Chondrocyte (in vitro differentiated cells): ENCODE measurements at regions not wholly inside any gene's neighbourhood (a gene's known extent, or its start where the extent isn't known, plus 50 kb on each side); places are given as distances from the start of the nearest gene placed in this dataset.

Experiments
- DNase-seq: peaks from one replicate; pipeline ENCODE4 v3.0.0; 2021; ENCODE audit warnings: mixed read lengths, low spot score
- H3K27ac Mint-ChIP-seq: one replicate; pipeline ENCODE4 v1.8.0; 2021; ENCODE audit warnings: mild to moderate bottlenecking, moderate library complexity, mixed read lengths; ENCODE audit not compliant: unreplicated experiment
- H3K27me3 Mint-ChIP-seq: 2 replicates; pipeline ENCODE4 v1.8.0; 2021; ENCODE audit warnings: low read depth, mixed read lengths
- H3K36me3 Mint-ChIP-seq: 2 replicates; pipeline ENCODE4 v1.8.0; 2021; ENCODE audit warnings: low read depth, mixed read lengths
- H3K4me1 Mint-ChIP-seq: 2 replicates; pipeline ENCODE4 v1.8.0; 2021; ENCODE audit warnings: low read depth, mild to moderate bottlenecking, mixed read lengths
- H3K4me3 Mint-ChIP-seq: one replicate; pipeline ENCODE4 v1.8.0; 2021; ENCODE audit warnings: mild to moderate bottlenecking, moderate library complexity, mixed read lengths; ENCODE audit not compliant: unreplicated experiment
- H3K9me3 Mint-ChIP-seq: 2 replicates; pipeline ENCODE4 v1.8.0; 2021; ENCODE audit warnings: low read depth, mixed read lengths
- CTCF ChIP-seq: fragments of 200-600 bp; sonication (generic); IDR thresholded peaks from 2 replicates; pipeline ENCODE4 v1.5.0; 2021; ENCODE audit warnings: antibody characterized with exemption, mild to moderate bottlenecking, moderate library complexity

DNA sequence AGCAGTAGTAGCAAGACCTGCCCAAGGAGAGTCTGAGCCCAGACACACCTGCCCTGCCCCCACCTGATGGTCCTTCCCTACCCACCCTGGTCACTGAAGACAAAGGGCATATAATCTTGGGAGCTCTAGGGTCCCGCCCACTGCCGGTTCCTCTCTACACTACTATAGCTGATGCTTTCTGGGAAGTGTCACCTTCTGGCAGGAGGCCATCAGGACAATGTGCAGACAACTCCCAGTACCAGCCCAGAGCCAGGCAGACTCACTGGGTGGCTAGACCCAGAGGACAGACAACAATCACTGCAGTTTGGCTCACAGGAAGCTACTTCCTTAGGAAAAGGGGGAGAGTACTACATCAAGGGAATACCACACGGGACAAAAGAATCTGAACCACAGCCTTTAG is 312.7 kb downstream of the SPRY1 start:
- peaks cover 16% of the 10 kb centered on the region for H3K4me1 Mint-ChIP-seq
- TF ChIP-seq CTCF, result no peak
- H3K4me3 Mint-ChIP-seq, result no peak overlapping the region
- no peaks in the 10 kb centered on the region for H3K27me3 Mint-ChIP-seq
- H3K27ac Mint-ChIP-seq, result no peak overlapping the region
- DNase-seq, result no peak
- H3K36me3 Mint-ChIP-seq, result no peaks in the 10 kb centered on the region
- H3K9me3 Mint-ChIP-seq, result peaks cover 7% of the 10 kb centered on the region

DNA sequence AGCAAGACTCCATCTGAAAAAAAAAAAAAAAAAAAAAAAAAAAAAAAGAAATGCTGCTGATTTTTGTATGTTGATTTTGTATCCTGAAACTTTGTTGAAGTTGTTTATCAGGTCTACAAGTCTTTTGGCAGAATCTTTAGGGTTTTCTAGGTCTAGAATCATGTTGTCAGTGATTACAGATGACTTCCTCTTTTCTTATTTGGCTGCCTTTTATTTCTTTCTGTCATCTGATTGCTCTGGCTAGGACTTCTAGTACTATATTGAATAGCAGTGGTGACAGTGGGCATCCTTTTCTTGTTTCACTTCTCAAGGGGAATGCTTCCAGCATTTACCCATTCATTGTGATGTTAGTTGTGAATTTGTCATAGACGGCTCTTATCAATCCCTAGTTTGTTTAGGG is 334.4 kb downstream of the SPRY1 start:
- H3K9me3 Mint-ChIP-seq, result peaks cover 17% of the 10 kb centered on the region
- DNase-seq, result no peak

GRCh38 chr4:123737156-123737555 is 340.6 kb downstream of the SPRY1 start:
- no peak for DNase-seq
- peaks cover 2% of the 10 kb centered on the region for H3K36me3 Mint-ChIP-seq
- no peak for TF ChIP-seq CTCF
- H3K27ac Mint-ChIP-seq, result no peak overlapping the region
- H3K4me1 Mint-ChIP-seq, result peaks cover 6% of the 10 kb centered on the region
- H3K4me3 Mint-ChIP-seq, result no peak overlapping the region
- no peaks in the 10 kb centered on the region for H3K27me3 Mint-ChIP-seq
- H3K9me3 Mint-ChIP-seq, result peaks cover 10% of the 10 kb centered on the region

More for the DNA sequence above, 334.4 kb downstream of the SPRY1 start:
- no peaks in the 10 kb centered on the region for H3K27me3 Mint-ChIP-seq
- no peak overlapping the region for H3K27ac Mint-ChIP-seq
- no peak overlapping the region for H3K4me3 Mint-ChIP-seq
- no peak for TF ChIP-seq CTCF
- peaks cover 12% of the 10 kb centered on the region for H3K36me3 Mint-ChIP-seq
- no peaks in the 10 kb centered on the region for H3K4me1 Mint-ChIP-seq

- Mint-ChIP-seq H3K4me3 (no peak overlapping the region), H3K9me3 (peaks cover 6% of the 10 kb centered on the region), H3K4me1 (peaks cover 14% of the 10 kb centered on the region), H3K27me3 (no peaks in the 10 kb centered on the region), H3K27ac (no peak overlapping the region), H3K36me3 (no peaks in the 10 kb centered on the region)
- DNase-seq, result no peak
- TF ChIP-seq CTCF, result no peak
Measured at GRCh38 chr4:123739806-123740205, 343.2 kb downstream of the SPRY1 start.

DNA sequence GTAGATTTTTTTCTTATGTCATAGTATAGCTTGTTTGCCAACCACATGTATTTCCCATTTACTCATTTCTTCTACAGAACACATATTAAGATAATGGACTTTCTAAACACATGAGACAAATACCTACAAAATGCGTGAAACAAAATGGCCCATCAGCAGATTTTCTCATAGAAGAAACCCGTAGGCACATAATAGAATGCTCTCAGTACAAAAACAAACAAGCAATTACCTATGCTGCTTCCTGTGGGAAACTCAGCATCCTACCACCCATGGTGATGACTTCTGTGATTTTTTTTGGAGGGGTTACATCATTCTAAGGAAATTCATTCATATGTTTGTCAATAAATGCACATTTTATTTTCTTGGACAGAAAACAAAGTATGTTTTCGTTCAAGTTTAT is 343.6 kb downstream of the SPRY1 start:
- H3K4me3 Mint-ChIP-seq, result no peak overlapping the region
- TF ChIP-seq CTCF, result no peak
- H3K9me3 Mint-ChIP-seq, result peaks cover 5% of the 10 kb centered on the region
- DNase-seq, result no peak
- no peaks in the 10 kb centered on the region for H3K36me3 Mint-ChIP-seq
- no peak overlapping the region for H3K27ac Mint-ChIP-seq
- H3K4me1 Mint-ChIP-seq, result peaks cover 14% of the 10 kb centered on the region
- no peaks in the 10 kb centered on the region for H3K27me3 Mint-ChIP-seq
